Colonic mucosa (tissue), 4 donors: ENCODE measurements at regions not wholly inside any gene's neighbourhood (a gene's known extent, or its start where the extent isn't known, plus 50 kb on each side); places are given as distances from the start of the nearest gene placed in this dataset.
"Not testable (repeated sequence)": the region's sequence is repeated elsewhere in the genome, so short reads cannot be mapped to it uniquely, and the experiment has no call there.

Source experiments
- DNase-seq: peaks from one replicate; pipeline ENCODE4 v3.0.0-alpha.2; 2020
- H3K27ac ChIP-seq: fragments of 200-600 bp; one replicate; pipeline ENCODE4 v1.8.0; 2021
- H3K27me3 ChIP-seq: fragments of 200-600 bp; one replicate; pipeline ENCODE4 v1.8.0; 2021
- H3K36me3 ChIP-seq: fragments of 200-600 bp; one replicate; pipeline ENCODE4 v1.8.0; 2021
- H3K4me1 ChIP-seq: fragments of 200-600 bp; one replicate; pipeline ENCODE4 v1.8.0; 2021; ENCODE audit warnings: mild to moderate bottlenecking
- H3K4me3 ChIP-seq: fragments of 200-600 bp; one replicate; pipeline ENCODE4 v1.8.0; 2021
- H3K9ac ChIP-seq, 2 donors: one replicate each; pipeline ENCODE4 v1.7.0; 2013; ENCODE audit warnings: control low read depth in 2 of 2, low read depth in 2 of 2, low read length in 2 of 2
- H3K9me3 ChIP-seq: fragments of 200-600 bp; one replicate; pipeline ENCODE4 v1.8.0; 2021
- CTCF ChIP-seq: fragments of 200-600 bp; IDR thresholded peaks from one replicate; pipeline ENCODE4 v1.8.0; 2022; ENCODE audit warnings: antibody characterized with exemption, mild to moderate bottlenecking
- intact Hi-C: fragments of 100-400 bp; cut with DNase I; formaldehyde crosslinking; loops from one replicate; pipeline ENCODE4 v1.14.1; 2022
- donor health status: healthy.
- donor health status: DM: no; HTN: no; CAD: no.
- donor health status: DM: no; HTN: no; CAD: no.

GRCh38 chr14:105600195-105600938, 74.0 kb downstream of the TMEM121 start:
- H3K9ac ChIP-seq, H3K4me1 ChIP-seq, H3K27ac ChIP-seq, intact Hi-C loops, H3K4me3 ChIP-seq, H3K27me3 ChIP-seq, H3K9me3 ChIP-seq, H3K36me3 ChIP-seq: not testable (repeated sequence)
- peak; percentile 12 for DNase-seq

DNA sequence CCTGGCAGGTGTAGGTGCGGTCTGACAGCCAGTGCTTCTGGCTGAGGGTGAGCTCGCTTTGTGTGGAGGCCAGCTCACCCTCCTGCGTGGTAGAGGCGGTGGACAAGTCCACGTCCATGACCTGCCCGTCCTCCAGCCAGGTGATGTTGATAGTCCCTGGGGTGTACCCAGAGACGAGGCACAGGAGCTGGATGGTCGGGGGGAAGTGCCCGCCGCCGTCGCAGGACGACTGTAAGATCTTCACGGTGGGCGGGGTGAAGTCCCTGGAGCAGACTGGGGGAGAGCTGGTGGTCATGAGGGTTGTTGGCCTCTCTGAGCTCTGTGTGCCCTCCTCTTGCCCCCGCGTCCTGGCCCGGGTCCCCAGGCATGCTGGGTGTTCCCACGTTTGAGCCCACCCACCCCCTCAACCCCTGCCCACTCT, 74.6 kb downstream of the TMEM121 start:
- H3K9ac ChIP-seq = no peak overlapping the region
- no peak for TF ChIP-seq CTCF
- H3K36me3 ChIP-seq = no peaks in the 10 kb centered on the region
- no peaks in the 10 kb centered on the region for H3K9me3 ChIP-seq
- no peaks in the 10 kb centered on the region for H3K27me3 ChIP-seq
- H3K4me3 ChIP-seq = no peak overlapping the region
- H3K4me1 ChIP-seq = no peaks in the 10 kb centered on the region
- intact Hi-C loops = no loop called here
- H3K27ac ChIP-seq = no peak overlapping the region
- no peak for DNase-seq

DNA sequence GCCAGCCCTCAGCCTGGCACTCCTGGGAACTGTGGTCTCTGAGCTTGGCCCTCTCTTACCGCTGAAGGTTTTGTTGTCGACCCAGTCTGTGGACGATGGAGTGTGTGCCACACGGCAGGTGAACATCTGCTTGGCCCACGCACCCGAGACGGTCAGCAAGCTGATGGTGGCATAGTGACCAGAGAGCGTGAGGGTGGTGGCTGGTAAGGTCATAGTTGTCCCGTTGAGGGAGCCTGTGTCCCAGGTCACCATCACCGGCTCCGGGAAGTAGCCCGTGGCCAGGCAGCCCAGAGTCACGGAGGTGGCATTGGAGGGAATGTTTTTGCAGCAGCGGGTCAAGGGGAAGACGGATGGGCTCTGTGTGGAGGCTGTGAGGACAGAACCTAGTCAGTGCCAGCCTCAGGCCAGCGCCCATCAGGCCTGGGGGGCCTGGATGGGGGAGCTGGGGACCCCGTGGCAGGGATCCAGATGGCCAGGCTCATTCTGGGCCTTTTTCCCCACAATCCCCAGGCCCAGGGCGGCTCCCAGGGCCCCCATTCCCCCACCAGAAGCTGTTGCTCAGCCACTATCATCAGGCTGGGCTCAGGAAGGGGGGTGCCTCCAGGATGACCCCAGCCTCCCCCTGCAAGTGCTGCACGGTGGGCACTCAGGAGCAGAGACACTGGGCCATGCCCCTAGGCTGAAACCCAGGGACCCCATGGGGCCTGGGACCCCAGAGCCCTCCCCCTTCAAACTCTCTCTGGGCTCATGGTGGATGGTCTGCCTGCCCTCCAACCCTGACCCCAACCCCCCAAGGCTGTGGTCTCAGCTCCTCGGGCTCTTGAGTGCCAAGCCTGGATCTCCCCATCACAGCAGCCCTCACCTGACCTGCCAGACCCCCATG, 75.2 kb downstream of the TMEM121 start:
- H3K36me3 ChIP-seq = no peaks in the 10 kb centered on the region
- no peaks in the 10 kb centered on the region for H3K27me3 ChIP-seq
- DNase-seq = no peak
- no peak overlapping the region for H3K4me3 ChIP-seq
- H3K27ac ChIP-seq = no peak overlapping the region
- H3K9ac ChIP-seq = no peak overlapping the region
- H3K9me3 ChIP-seq = no peaks in the 10 kb centered on the region
- intact Hi-C loops = no loop called here
- no peaks in the 10 kb centered on the region for H3K4me1 ChIP-seq
- no peak for TF ChIP-seq CTCF

GRCh38 chr14:105602243-105602750, 75.9 kb downstream of the TMEM121 start:
- no peak overlapping the region for H3K4me3 ChIP-seq
- DNase-seq = no peak
- H3K27ac ChIP-seq = no peak overlapping the region
- no peak for TF ChIP-seq CTCF
- H3K27me3 ChIP-seq = no peaks in the 10 kb centered on the region
- H3K9ac ChIP-seq = no peak overlapping the region
- H3K4me1 ChIP-seq = no peaks in the 10 kb centered on the region
- intact Hi-C loops = no loop called here
- H3K36me3 ChIP-seq = no peaks in the 10 kb centered on the region
- no peaks in the 10 kb centered on the region for H3K9me3 ChIP-seq

GRCh38 chr14:105602799-105603793, 76.7 kb downstream of the TMEM121 start:
- TF ChIP-seq CTCF = no peak
- H3K4me3 ChIP-seq = no peak overlapping the region
- H3K4me1 ChIP-seq = no peaks in the 10 kb centered on the region
- intact Hi-C loops = no loop called here
- H3K9ac ChIP-seq = no peak overlapping the region
- no peak overlapping the region for H3K27ac ChIP-seq
- H3K27me3 ChIP-seq = no peaks in the 10 kb centered on the region
- peak; percentile 40 for DNase-seq
- no peaks in the 10 kb centered on the region for H3K36me3 ChIP-seq
- no peaks in the 10 kb centered on the region for H3K9me3 ChIP-seq

DNA sequence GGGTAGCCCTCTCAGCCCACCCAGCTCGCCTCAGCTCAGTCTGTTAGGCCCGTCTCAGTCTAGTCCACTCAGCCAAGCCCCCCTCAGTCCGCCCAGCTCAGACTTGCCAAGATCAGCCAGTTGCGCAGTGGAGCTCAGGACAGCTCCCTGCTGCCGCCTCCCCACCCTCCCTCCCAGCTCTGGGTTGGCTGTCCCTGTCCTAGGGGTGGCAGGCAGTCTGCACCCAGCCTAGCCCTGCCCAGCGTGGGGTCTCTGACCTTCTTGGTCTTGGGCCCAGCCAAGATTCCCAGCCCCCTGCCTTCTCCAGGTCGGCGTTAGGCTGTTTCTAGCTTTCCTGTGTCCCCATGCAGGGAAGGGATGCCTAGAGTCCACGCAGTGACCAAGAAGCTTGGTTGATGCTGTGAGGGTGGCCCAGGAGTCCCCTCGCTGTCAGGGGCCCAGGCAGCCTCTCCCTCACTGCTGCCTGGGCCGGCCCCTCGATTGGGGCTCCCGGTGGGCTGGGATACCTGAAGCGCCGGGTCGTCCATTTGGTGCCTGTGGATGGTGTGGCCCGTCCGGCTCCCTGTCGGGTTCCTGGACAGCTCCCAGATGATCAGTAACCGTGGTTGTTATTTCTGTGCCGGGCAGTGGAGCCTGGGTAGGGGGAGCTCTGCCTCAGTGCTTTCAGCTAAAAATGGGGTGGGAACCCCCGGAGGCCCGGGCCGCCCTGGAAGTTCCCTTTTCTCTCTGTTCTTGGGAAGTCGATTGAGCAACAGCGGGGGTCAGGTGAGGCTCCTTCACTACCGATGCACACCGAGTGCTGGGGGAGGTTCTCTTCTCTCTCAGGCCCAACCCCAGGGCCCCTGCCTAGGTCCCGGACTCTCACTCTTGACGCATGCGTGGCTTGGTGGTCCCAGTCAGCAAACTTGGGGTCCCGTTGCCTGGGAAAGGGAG, 78.4 kb downstream of the TMEM121 start:
- H3K27me3 ChIP-seq, H3K4me3 ChIP-seq, H3K27ac ChIP-seq, intact Hi-C loops, H3K9ac ChIP-seq, H3K9me3 ChIP-seq, H3K4me1 ChIP-seq, H3K36me3 ChIP-seq: not testable (repeated sequence)
- DNase-seq = peak; percentile 15
